ENCODE measurements at regions not wholly inside any gene's neighbourhood (a gene's known extent, or its start where the extent isn't known, plus 50 kb on each side); places are given as distances from the start of the nearest gene placed in this dataset.
"Not testable (repeated sequence)": the region's sequence is repeated elsewhere in the genome, so short reads cannot be mapped to it uniquely, and the experiment has no call there.

DNA sequence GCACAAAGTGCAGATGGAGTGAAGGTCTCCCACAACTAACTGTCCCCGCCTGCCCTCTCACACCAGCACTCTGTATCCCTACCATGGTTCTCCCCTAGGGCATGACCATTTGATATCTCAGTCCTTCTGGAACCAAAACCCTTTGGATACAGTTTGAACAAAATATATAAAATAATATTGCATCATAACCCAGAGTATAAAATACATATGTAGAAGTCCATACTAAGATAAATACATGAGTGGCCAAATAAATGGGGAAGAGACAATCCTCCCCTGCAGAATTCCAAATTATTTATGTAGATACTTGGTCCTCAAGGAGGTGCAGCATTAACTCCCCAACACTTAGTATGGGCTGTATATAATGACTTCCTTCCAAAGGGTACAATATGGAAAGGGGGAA lies 207.4 kb downstream of the RRAGC start:
- DNase-seq (ENCODE audit: low spot score in 2 of 2) (no peak), ATAC-seq (ENCODE audit: low read depth) (no peak)
- no peak overlapping the region for H3K27ac Mint-ChIP-seq
- no peak overlapping the region for H3K4me3 Mint-ChIP-seq
- H3K4me1 Mint-ChIP-seq, result no peaks in the 10 kb centered on the region
- H3K9me3 Mint-ChIP-seq, result no peaks in the 10 kb centered on the region
- H3K27me3 Mint-ChIP-seq, result peaks cover 16% of the 10 kb centered on the region
- H3K36me3 Mint-ChIP-seq, result no peaks in the 10 kb centered on the region

DNA sequence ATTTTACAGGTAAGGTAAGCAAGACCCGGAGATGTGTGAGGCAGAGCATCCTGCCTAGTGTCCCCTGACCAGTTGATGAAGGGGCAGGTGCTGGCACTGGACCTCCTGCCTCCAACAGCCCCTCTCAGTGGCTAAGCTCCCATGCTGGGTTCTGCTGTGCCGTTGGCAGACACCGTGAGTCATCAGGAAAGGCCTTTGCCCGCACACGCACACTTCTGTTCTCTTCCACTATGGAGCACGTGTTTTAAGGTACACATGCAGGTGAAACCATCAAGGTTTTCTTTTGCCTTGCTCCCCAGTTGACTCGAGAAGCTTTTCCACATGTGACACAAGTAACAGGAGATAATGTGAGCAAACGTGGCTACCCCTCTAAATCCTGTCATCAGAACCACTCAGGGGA lies 207.9 kb downstream of the RRAGC start:
- Mint-ChIP-seq H3K4me3 (no peak overlapping the region), H3K27ac (no peak overlapping the region), H3K27me3 (peaks cover 14% of the 10 kb centered on the region), H3K4me1 (no peaks in the 10 kb centered on the region), H3K36me3 (no peaks in the 10 kb centered on the region), H3K9me3 (no peaks in the 10 kb centered on the region)
- no peak for DNase-seq (ENCODE audit: low spot score in 2 of 2)
- no peak for ATAC-seq (ENCODE audit: low read depth)

DNA sequence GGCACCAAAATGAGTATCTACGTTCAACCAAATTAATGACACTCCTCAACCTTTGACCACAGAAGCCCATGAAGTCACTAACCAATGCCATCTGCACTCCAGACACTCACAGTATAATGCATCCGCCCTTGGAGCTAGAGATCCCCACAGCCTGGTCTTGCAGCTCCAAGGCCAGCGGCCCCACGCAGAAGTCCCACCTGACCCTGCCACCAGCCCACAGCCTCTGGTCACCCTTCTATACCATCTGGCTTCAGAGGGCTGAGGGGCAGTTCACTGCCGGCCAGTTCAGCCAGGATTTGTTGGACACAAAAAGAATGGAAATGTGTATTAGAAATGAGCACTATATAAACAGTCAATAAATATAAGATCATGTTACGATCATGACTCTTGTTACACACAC lies 211.2 kb downstream of the RRAGC start:
- no peak for ATAC-seq (ENCODE audit: low read depth)
- H3K27ac Mint-ChIP-seq, result no peak overlapping the region
- H3K4me3 Mint-ChIP-seq, result no peak overlapping the region
- no peak for DNase-seq (ENCODE audit: low spot score in 2 of 2)
- no peaks in the 10 kb centered on the region for H3K36me3 Mint-ChIP-seq
- H3K9me3 Mint-ChIP-seq, result no peaks in the 10 kb centered on the region
- no peaks in the 10 kb centered on the region for H3K4me1 Mint-ChIP-seq
- H3K27me3 Mint-ChIP-seq, result peaks cover 14% of the 10 kb centered on the region

DNA sequence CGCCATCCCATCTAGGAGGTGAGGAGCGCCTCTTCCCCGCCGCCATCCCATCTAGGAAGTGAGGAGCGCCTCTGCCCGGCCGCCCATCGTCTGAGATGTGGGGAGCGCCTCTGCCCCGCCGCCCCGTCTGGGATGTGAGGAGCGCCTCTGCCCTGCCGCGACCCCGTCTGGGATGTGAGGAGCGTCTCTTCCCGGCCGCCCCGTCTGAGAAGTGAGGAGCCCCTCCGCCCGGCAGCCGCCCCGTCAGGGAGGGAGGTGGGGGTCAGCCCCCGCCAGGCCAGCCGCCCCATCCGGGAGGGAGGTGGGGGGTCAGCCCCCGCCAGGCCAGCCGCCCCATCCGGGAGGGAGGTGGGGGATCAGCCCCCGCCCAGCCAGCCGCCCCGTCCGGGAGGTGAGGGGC lies 212.2 kb downstream of the RRAGC start:
- not testable (repeated sequence) for H3K4me3 Mint-ChIP-seq; H3K27ac Mint-ChIP-seq; ATAC-seq (ENCODE audit: low read depth); DNase-seq (ENCODE audit: low spot score in 2 of 2); H3K4me1 Mint-ChIP-seq; H3K36me3 Mint-ChIP-seq; H3K9me3 Mint-ChIP-seq
- peaks cover 14% of the 10 kb centered on the region for H3K27me3 Mint-ChIP-seq

DNA sequence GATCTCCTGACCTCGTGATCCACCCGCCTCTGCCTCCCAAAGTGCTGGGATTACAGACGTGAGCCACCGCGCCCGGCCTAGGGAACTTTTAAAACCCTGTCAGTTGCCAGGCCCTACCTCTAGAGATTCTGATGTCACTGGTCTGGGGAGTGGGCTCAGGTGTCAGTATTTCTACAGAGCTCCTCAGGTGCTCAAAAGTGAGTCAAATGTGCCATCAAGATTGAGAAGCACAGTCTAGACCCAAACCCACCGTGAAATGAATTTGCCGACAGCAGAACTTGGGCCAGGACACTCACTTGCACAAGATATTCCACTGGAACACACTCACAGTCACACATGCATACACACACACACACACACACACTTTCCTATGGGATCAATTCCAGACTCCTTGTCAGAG lies 215.5 kb downstream of the RRAGC start:
- Mint-ChIP-seq H3K27me3 (peaks cover 12% of the 10 kb centered on the region), H3K4me3 (no peak overlapping the region), H3K9me3 (peaks cover 5% of the 10 kb centered on the region), H3K36me3 (no peaks in the 10 kb centered on the region), H3K4me1 (no peaks in the 10 kb centered on the region), H3K27ac (no peak overlapping the region)
- ATAC-seq (ENCODE audit: low read depth) (no peak), DNase-seq (ENCODE audit: low spot score in 2 of 2) (no peak)

DNA sequence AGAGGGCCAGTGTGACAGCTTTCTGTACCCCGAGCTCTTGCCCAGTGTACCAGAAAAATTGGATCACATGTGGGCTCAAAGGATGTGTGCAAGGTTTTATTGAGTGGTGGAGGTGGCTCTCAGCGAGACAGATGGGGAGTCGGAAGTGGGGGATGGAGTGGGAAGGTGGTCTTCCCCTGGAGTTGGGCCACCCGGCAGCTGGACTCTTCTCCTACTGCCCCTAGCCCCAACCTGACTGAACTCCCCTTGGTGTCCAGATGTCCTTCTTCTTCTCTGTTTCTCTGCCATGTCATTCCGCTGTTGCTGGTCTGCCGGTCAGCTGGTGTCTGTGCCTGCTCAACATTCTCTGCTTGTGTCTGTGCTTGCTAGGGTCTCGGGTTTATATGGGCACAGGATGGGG lies 217.9 kb downstream of the RRAGC start:
- H3K27me3 Mint-ChIP-seq, result peaks cover 14% of the 10 kb centered on the region
- no peaks in the 10 kb centered on the region for H3K36me3 Mint-ChIP-seq
- H3K4me3 Mint-ChIP-seq, result no peak overlapping the region
- DNase-seq (ENCODE audit: low spot score in 2 of 2) (no peak), ATAC-seq (ENCODE audit: low read depth) (no peak)
- H3K4me1 Mint-ChIP-seq, result no peaks in the 10 kb centered on the region
- H3K9me3 Mint-ChIP-seq, result peaks cover 7% of the 10 kb centered on the region
- no peak overlapping the region for H3K27ac Mint-ChIP-seq

DNA sequence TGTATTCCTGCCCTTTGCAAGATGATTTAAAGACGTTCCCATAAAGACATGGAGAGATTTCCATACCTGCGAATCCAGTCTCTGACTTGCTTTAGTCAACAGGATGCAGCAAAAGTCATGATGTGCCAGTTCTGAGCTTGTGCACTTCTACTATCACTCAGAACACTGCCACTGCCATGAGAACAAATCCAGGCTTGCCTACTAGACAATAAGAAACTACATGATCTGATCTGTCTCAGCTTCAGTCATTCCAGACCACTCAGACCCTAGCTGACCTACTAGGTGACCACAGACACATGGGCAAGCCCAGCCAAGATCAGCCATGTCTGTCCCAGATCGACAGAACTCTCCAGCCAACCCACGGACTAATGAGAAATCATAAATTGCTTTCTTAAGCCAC lies 219.2 kb downstream of the RRAGC start:
- no peaks in the 10 kb centered on the region for H3K4me1 Mint-ChIP-seq
- DNase-seq (ENCODE audit: low spot score in 2 of 2), result no peak
- peaks cover 13% of the 10 kb centered on the region for H3K27me3 Mint-ChIP-seq
- no peak overlapping the region for H3K27ac Mint-ChIP-seq
- no peak for ATAC-seq (ENCODE audit: low read depth)
- no peaks in the 10 kb centered on the region for H3K36me3 Mint-ChIP-seq
- H3K9me3 Mint-ChIP-seq, result peaks cover 7% of the 10 kb centered on the region
- H3K4me3 Mint-ChIP-seq, result no peak overlapping the region

DNA sequence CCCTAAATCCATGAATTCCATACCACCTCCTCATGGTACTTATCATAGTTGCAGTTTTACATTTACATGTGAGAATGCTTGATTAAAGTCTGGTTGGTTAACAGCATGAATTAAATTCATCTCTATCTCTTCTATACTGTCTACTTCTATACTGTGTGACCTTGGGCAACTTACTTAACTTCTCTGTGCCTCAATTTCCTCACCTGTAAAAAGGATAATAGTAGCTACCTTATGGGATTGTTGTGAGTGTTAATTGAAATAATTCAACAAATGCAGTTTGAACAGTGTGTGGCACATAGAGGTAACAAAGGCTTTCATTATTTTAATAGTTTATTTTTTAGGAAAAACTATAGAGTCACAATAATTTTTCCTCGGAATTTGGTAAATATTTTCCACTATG lies 231.3 kb downstream of the RRAGC start:
- no peak for DNase-seq (ENCODE audit: low spot score in 2 of 2)
- H3K36me3 Mint-ChIP-seq, result no peaks in the 10 kb centered on the region
- H3K9me3 Mint-ChIP-seq, result no peaks in the 10 kb centered on the region
- no peak overlapping the region for H3K4me3 Mint-ChIP-seq
- H3K4me1 Mint-ChIP-seq, result no peaks in the 10 kb centered on the region
- H3K27me3 Mint-ChIP-seq, result peaks cover 17% of the 10 kb centered on the region
- no peak for ATAC-seq (ENCODE audit: low read depth)
- no peak overlapping the region for H3K27ac Mint-ChIP-seq

DNA sequence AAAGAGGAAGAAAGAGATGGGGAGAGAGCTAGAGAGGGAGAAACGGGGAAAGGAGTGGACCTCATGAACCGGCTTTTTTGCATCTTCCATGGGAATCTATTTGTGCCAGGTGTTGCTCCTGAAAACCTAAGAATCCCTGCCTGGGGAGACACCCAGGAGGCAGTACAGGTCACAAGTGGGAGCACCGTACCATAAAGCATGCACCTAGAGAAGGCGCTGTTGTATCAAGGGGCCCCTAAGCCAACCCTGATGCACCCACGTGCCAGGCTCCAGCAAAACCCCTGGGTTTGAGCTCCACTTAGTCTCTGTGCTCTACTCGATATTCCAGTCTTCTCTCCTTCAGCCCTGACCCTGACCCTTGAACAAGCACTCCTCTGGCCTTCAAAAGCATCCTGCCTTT lies 233.6 kb downstream of the RRAGC start:
- no peak for DNase-seq (ENCODE audit: low spot score in 2 of 2)
- H3K4me1 Mint-ChIP-seq, result peaks cover 4% of the 10 kb centered on the region
- no peak for ATAC-seq (ENCODE audit: low read depth)
- H3K9me3 Mint-ChIP-seq, result no peaks in the 10 kb centered on the region
- no peaks in the 10 kb centered on the region for H3K36me3 Mint-ChIP-seq
- no peak overlapping the region for H3K4me3 Mint-ChIP-seq
- H3K27me3 Mint-ChIP-seq, result peaks cover 9% of the 10 kb centered on the region
- H3K27ac Mint-ChIP-seq, result no peak overlapping the region

DNA sequence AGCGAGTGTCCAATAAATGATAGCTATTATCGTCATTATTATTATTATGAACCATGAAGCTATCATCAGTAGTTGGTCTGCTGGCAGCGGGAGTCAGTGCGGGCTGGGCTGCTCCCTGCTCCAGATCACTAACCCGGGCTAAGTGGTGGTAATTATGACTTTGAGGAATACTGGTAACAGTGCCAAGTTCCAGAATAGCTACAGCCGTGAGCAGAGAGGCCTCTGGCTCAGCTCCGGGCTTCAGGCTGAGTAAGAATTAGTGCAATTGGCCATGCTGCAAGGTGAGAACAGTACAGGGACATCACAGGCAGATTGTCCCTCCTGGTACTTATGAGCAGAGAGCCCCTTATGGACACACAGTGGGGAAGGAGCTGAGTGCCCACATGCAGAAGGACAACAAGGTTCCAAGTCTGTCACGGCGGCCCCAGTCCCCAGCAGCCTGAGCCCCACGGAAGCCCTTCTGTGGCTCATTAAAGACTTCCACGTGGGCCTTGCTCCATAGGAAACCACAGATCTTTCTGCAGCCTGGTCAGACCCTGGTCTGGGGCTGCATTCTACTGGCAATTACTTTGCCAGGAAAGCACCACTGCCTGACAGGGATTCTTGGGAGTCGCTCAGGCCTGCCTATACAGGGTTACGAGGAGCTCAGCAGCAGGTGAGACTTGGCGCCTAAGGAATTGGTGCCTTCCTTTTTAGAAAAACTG lies 235.1 kb downstream of the RRAGC start:
- ATAC-seq (ENCODE audit: low read depth) (no peak), DNase-seq (ENCODE audit: low spot score in 2 of 2) (no peak)
- no peaks in the 10 kb centered on the region for H3K36me3 Mint-ChIP-seq
- H3K27ac Mint-ChIP-seq, result no peak overlapping the region
- peaks cover 9% of the 10 kb centered on the region for H3K27me3 Mint-ChIP-seq
- H3K4me1 Mint-ChIP-seq, result peaks cover 4% of the 10 kb centered on the region
- H3K4me3 Mint-ChIP-seq, result no peak overlapping the region
- no peaks in the 10 kb centered on the region for H3K9me3 Mint-ChIP-seq

DNA sequence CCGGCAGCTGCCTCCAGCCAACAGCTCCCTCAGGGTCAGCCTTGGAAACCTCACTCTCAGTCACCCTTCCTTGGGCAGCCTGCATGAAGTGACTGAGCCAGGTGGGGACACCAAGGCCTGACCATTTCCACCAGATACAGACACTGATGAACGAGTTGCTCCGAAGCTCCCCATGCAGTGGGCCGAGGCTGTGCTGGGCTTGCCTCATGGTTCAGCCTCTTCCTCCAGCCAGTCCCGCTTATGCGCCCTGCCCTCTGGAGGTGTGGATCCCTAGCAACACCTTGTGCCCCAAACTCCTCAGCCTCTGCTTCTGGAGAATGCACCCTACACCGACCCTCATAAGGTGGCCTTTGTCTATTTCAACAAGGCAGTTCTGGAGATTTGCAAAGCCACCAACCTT lies 236.0 kb downstream of the RRAGC start:
- Mint-ChIP-seq H3K4me1 (peaks cover 4% of the 10 kb centered on the region), H3K4me3 (no peak overlapping the region), H3K9me3 (no peaks in the 10 kb centered on the region), H3K27ac (no peak overlapping the region), H3K36me3 (no peaks in the 10 kb centered on the region), H3K27me3 (peaks cover 9% of the 10 kb centered on the region)
- ATAC-seq (ENCODE audit: low read depth) (no peak), DNase-seq (ENCODE audit: low spot score in 2 of 2) (no peak)

DNA sequence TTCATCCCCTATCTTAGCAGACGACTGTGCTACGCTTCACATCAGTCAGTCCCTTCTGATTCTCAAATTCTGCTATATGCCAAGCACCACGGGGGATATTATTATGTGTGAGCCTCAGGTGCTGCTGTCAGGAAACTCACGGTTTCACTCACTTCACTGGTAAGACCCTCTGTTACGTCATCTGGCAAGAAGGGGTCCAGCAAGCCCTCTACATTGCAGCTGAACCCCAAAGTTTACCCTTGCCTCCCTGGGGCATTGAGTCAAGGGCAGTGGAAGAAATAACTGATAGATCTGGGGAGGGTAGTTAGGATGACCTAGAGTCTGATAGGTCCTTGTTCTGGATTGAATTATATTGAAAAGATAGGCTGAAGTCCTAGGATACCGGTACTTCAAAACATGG lies 237.4 kb downstream of the RRAGC start:
- Mint-ChIP-seq H3K27me3 (peaks cover 10% of the 10 kb centered on the region), H3K9me3 (no peaks in the 10 kb centered on the region), H3K4me3 (no peak overlapping the region), H3K36me3 (no peaks in the 10 kb centered on the region), H3K27ac (no peak overlapping the region), H3K4me1 (peaks cover 4% of the 10 kb centered on the region)
- DNase-seq (ENCODE audit: low spot score in 2 of 2) (no peak), ATAC-seq (ENCODE audit: low read depth) (no peak)

DNA sequence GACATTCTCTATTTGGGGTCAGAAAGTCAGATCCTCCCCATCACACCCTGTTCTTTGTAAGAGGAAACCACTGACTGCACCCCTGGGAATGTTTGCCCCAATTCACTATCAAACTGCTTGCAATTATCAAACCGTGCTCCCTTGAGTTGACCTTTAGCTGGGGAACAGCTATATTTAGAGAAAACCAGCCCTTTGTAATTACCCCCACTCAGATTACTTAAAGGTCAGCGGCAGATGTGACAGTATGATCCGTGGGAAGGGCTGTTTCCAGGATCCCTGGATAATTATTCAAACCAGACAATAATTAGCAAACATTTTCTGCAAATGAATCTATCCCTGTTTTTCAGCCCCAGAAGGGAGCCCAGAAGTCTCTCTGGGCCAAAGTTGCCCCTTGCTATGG lies 242.7 kb downstream of the RRAGC start:
- no peak overlapping the region for H3K27ac Mint-ChIP-seq
- no peak for DNase-seq (ENCODE audit: low spot score in 2 of 2)
- H3K9me3 Mint-ChIP-seq, result peaks cover 6% of the 10 kb centered on the region
- peaks cover 3% of the 10 kb centered on the region for H3K36me3 Mint-ChIP-seq
- ATAC-seq (ENCODE audit: low read depth), result no peak
- H3K4me1 Mint-ChIP-seq, result peaks cover 4% of the 10 kb centered on the region
- peaks cover 16% of the 10 kb centered on the region for H3K27me3 Mint-ChIP-seq
- H3K4me3 Mint-ChIP-seq, result no peak overlapping the region

DNA sequence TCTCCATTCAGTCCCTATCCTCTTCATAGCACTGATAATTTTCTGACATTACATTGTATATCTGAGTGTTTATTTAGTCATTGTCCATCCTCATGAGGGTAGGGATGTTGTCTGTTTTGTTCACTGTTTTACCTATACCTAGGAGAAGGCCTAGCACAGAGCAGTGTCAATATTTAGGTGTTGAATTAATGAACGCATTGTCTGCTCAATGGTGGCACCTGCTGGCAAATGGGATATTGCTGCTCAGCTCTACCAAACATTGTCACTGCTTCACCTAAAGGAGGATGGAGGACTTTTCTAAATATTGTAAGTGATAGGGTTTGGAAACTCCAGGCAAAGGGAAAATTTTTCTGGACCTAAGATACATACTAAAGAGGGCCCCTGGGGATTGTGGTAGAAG lies 243.9 kb downstream of the RRAGC start:
- ATAC-seq (ENCODE audit: low read depth), result no peak
- H3K4me3 Mint-ChIP-seq, result no peak overlapping the region
- peaks cover 16% of the 10 kb centered on the region for H3K27me3 Mint-ChIP-seq
- H3K27ac Mint-ChIP-seq, result no peak overlapping the region
- peaks cover 3% of the 10 kb centered on the region for H3K36me3 Mint-ChIP-seq
- peaks cover 6% of the 10 kb centered on the region for H3K9me3 Mint-ChIP-seq
- H3K4me1 Mint-ChIP-seq, result no peaks in the 10 kb centered on the region
- DNase-seq (ENCODE audit: low spot score in 2 of 2), result no peak

DNA sequence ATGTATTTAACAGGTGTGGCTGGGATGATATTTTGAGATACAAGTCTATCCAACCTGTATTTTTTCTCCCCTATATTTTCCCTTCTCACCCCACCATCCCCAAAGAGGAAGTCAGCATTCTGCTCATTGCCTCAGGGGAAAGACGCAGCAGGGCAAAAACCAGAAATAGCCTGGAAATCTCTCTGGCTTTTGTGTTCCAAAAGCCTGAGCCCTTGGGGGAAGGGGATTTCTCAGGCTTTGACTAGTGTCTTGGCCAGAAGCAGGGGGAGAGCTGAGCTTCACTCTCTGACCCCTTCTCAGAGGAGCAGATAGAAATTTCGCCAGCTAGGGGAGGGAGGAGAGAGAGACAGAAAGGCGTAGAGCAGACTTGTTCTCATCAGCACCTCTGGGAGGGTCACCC lies 244.7 kb downstream of the RRAGC start:
- no peak for DNase-seq (ENCODE audit: low spot score in 2 of 2)
- Mint-ChIP-seq H3K9me3 (peaks cover 6% of the 10 kb centered on the region), H3K4me3 (no peak overlapping the region), H3K4me1 (no peaks in the 10 kb centered on the region), H3K36me3 (peaks cover 3% of the 10 kb centered on the region), H3K27ac (no peak overlapping the region), H3K27me3 (peaks cover 17% of the 10 kb centered on the region)
- no peak for ATAC-seq (ENCODE audit: low read depth)

Data from memory B cell (primary cell).